BJ (cell line): ENCODE measurements at regions not wholly inside any gene's neighbourhood (a gene's known extent, or its start where the extent isn't known, plus 50 kb on each side); places are given as distances from the start of the nearest gene placed in this dataset.

Experiments used
- CTCF ChIA-PET: fragments of 350-600 bp; formaldehyde crosslinking; extraction: SDS; loops from one replicate; lab custom pipeline; 2021; ENCODE audit warnings: antibody characterized with exemption, inconsistent platforms; lab: Yijun Ruan, JAX
- POLR2A ChIA-PET: fragments of 300-600 bp; sonication (Branson Sonifier 250); formaldehyde crosslinking; extraction: SDS; loops from one replicate; lab custom pipeline; 2021; ENCODE audit warnings: antibody characterized with exemption; lab: Charles Lee
- DNase-seq: peaks from one replicate; pipeline ENCODE4 v3.0.0-alpha.2; 2011; ENCODE audit warnings: low read depth
- H3K27me3 ChIP-seq: 2 replicates; pipeline ENCODE4 v1.6.0; 2011; ENCODE audit warnings: low read length; ENCODE audit not compliant: control insufficient read depth, insufficient read depth
- H3K36me3 ChIP-seq: 2 replicates; pipeline ENCODE4 v1.5.1; 2011; ENCODE audit warnings: low read length; ENCODE audit not compliant: control insufficient read depth, insufficient read depth
- H3K4me3 ChIP-seq: 2 replicates; pipeline ENCODE4 v1.5.1; 2011; ENCODE audit warnings: low read depth, mild to moderate bottlenecking, control low read depth, low read length
- TF ChIP-seq, protein P1 (sequence below): IDR thresholded peaks from 2 replicates; pipeline ENCODE4 v1.5.1; 2011; ENCODE audit warnings: low read depth, mild to moderate bottlenecking, control low read depth, inconsistent platforms, low read length, moderate library complexity; ENCODE audit not compliant: insufficient read depth

DNA sequence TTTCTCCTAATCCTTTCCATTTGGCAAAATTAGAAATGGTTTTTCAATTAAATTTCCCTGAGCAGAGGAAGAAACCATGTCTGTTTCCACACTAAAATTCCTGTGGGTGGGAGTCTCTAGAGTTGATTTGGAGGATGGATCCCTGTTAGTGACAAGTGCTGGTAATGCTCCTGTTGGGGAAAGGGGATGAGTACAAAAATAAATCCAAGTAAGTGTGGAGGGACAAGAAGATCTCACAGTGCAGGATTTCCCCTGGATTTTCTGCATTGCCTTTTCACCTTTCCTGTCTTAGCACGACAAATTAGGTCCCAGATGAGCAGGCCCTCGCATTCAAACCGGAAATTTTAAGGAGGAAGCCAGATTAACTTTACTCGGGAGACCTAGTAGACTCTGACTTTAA, 107.5 kb downstream of the DAD1 start:
- POLR2A ChIA-PET, result no interaction called here
- TF ChIP-seq, protein P1, sequence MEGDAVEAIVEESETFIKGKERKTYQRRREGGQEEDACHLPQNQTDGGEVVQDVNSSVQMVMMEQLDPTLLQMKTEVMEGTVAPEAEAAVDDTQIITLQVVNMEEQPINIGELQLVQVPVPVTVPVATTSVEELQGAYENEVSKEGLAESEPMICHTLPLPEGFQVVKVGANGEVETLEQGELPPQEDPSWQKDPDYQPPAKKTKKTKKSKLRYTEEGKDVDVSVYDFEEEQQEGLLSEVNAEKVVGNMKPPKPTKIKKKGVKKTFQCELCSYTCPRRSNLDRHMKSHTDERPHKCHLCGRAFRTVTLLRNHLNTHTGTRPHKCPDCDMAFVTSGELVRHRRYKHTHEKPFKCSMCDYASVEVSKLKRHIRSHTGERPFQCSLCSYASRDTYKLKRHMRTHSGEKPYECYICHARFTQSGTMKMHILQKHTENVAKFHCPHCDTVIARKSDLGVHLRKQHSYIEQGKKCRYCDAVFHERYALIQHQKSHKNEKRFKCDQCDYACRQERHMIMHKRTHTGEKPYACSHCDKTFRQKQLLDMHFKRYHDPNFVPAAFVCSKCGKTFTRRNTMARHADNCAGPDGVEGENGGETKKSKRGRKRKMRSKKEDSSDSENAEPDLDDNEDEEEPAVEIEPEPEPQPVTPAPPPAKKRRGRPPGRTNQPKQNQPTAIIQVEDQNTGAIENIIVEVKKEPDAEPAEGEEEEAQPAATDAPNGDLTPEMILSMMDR, result no peak
- Histone ChIP-seq H3K36me3 (no peaks in the 10 kb centered on the region), H3K4me3 (no peak overlapping the region), H3K27me3 (peaks cover 15% of the 10 kb centered on the region)
- DNase-seq, result no peak
- CTCF ChIA-PET, result interaction anchor here (1.0 kb wide), 1 partner anchor 23 kb away, joined by 3 read pairs; no protein-coding TSS in a partner anchor

DNA sequence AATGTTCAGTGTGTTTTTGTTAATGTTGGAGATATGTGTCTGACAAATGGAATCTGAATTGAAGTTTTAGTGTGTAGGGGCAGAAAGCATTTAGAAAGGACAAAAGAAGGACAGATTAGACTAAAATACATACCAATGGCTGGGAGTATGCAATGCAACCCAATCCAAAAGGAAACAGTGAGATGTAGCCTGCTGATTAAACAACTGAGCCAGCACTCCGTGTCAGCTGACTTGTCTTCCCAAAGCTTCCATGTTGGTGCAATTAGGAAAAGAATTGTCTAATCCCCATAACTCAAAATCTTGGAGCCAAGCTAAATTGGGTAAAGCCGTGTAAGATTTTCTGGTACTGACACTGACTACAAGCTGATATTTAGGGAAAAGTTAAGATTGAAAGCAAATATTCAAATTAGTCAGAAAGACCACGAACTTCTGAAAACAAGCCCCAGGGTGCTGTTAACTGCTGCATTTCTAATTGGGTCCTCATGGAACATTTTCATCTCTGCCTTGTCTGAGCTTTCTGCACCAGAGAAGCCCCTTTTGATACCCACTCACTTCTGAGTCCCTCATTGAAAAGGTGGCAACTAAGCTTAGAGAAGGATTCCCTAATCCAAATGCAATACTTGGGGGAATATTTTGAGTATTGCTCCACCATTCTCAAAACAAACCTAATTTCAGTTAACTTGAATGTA, 109.1 kb downstream of the DAD1 start:
- DNase-seq, result no peak
- H3K36me3 ChIP-seq, result no peaks in the 10 kb centered on the region
- POLR2A ChIA-PET, result no interaction called here
- peaks cover 10% of the 10 kb centered on the region for H3K27me3 ChIP-seq
- TF ChIP-seq, protein P1, result no peak
- CTCF ChIA-PET, result interaction anchor here (0.5 to 2.3 kb wide), 6 partner anchors 8 to 183 kb away, joined by 3 to 6 read pairs (median 3); no protein-coding TSS in a partner anchor
- H3K4me3 ChIP-seq, result no peak overlapping the region

DNA sequence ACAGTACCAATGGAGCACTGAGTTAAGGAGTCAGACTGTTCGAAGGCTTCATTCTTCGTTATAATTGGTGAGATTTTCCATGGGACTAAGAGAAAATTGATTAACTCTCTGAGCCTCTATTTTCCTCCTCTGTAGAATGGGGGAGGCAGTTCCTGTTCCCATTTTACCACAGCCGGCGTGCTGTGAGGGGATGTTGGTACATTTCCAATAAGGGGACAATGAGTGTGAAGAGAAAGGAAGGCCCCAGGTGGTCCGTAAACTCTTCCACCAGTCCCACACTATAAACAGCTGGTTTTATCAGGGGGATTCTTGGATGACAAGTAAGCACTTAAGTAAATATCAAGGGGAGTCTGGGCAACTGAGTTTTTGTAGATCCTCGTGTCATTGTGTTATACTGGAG, 109.9 kb downstream of the DAD1 start:
- no peak for DNase-seq
- Histone ChIP-seq H3K36me3 (no peaks in the 10 kb centered on the region), H3K27me3 (peaks cover 10% of the 10 kb centered on the region), H3K4me3 (no peak overlapping the region)
- POLR2A ChIA-PET, result no interaction called here
- CTCF ChIA-PET, result interaction anchor here (0.8 to 2.3 kb wide), 6 partner anchors 8 to 89 kb away, joined by 3 to 6 read pairs (median 4); no protein-coding TSS in a partner anchor
- TF ChIP-seq, protein P1, result no peak

- Histone ChIP-seq H3K4me3 (no peak overlapping the region), H3K36me3 (no peaks in the 10 kb centered on the region), H3K27me3 (peaks cover 8% of the 10 kb centered on the region)
- ChIA-PET POLR2A (no interaction called here), CTCF (interaction anchor here (1.0 to 2.3 kb wide), 7 partner anchors 10 to 90 kb away, joined by 3 to 7 read pairs (median 4); no protein-coding TSS in a partner anchor)
- no peak for DNase-seq
- TF ChIP-seq, protein P1, result no peak
These were observed 110.4 kb downstream of the DAD1 start for GRCh38 chr14:22478670-22479069.

DNA sequence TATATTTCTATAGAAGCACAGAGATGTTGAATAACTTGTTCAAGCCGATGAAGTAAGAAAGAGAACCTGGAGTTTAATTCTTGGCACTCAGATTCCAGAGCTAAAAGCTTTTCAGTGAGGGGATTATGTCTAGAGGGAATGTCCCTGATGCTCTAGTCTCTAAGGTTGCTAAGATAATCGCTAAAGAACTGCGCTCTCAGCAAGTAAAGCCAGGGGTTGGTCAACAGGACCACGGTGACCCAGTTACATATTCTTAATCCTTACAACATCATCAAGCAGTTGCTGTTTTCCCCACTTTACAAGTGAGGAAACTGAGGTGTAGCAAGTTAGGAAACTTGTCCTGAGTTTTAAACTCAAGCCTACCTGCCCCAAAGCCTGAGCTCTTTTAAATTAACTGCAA, 110.8 kb downstream of the DAD1 start:
- ChIA-PET CTCF (interaction anchor here (1.0 to 2.0 kb wide), 6 partner anchors 11 to 90 kb away, joined by 3 to 7 read pairs (median 4); no protein-coding TSS in a partner anchor), POLR2A (no interaction called here)
- peaks cover 8% of the 10 kb centered on the region for H3K27me3 ChIP-seq
- H3K4me3 ChIP-seq, result no peak overlapping the region
- TF ChIP-seq, protein P1, result no peak
- no peaks in the 10 kb centered on the region for H3K36me3 ChIP-seq
- DNase-seq, result no peak
